A549 (cell line): ENCODE measurements at regions not wholly inside any gene's neighbourhood (a gene's known extent, or its start where the extent isn't known, plus 50 kb on each side); places are given as distances from the start of the nearest gene placed in this dataset.

Source experiments
- KDM5A ChIP-seq: fragments of 200-600 bp; sonication (generic); IDR thresholded peaks from 2 replicates; pipeline ENCODE4 v1.6.1; 2016; ENCODE audit warnings: antibody characterized with exemption, mild to moderate bottlenecking
- MAZ ChIP-seq: fragments of 150-350 bp; IDR thresholded peaks from 2 replicates; pipeline ENCODE4 v1.6.1; 2014; ENCODE audit warnings: antibody characterized with exemption, low read depth, low read length, borderline replicate concordance
- TF ChIP-seq, protein P1 (sequence below): fragments of >200 bp; sonication (Bioruptor Twin); formaldehyde crosslinking; IDR thresholded peaks from 3 replicates; pipeline ENCODE4 v1.5.1; 2016

DNA sequence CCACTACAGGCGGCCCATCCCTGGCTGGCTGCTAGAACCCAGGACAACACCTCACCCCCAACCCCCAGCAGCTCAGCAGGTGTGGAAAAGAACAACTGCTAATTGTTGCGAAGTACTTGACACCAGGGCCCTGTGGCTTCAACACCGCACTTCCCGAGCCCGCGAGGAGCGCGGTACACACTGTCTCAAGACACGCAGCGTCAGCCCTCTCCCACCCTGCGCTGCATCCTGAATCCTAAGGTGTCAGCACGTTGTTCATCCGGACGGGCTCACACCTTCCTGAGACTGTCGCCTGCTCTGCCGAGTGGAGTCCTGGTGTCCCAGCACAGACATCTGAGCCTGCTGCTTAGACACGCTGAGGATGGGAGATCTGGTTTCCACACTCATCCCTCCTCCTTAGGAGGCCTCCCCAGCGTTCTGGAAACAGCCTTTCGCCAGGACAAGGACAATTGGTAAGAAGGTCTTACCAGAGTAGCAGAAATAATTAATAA, 1336.2 kb downstream of the BRD1 start:
- TF ChIP-seq MAZ, result no peak
- TF ChIP-seq, protein P1, sequence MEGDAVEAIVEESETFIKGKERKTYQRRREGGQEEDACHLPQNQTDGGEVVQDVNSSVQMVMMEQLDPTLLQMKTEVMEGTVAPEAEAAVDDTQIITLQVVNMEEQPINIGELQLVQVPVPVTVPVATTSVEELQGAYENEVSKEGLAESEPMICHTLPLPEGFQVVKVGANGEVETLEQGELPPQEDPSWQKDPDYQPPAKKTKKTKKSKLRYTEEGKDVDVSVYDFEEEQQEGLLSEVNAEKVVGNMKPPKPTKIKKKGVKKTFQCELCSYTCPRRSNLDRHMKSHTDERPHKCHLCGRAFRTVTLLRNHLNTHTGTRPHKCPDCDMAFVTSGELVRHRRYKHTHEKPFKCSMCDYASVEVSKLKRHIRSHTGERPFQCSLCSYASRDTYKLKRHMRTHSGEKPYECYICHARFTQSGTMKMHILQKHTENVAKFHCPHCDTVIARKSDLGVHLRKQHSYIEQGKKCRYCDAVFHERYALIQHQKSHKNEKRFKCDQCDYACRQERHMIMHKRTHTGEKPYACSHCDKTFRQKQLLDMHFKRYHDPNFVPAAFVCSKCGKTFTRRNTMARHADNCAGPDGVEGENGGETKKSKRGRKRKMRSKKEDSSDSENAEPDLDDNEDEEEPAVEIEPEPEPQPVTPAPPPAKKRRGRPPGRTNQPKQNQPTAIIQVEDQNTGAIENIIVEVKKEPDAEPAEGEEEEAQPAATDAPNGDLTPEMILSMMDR, result no peak
- TF ChIP-seq KDM5A, result no peak
